UCSD-AML1 (cell line): ENCODE measurements at regions not wholly inside any gene's neighbourhood (a gene's known extent, or its start where the extent isn't known, plus 50 kb on each side); places are given as distances from the start of the nearest gene placed in this dataset.

Experiments
- DNase-seq: peaks from one replicate; lab custom pipeline; 2025; ENCODE audit not compliant: unreplicated experiment; lab: John Stamatoyannopoulos, UW

GRCh38 chr5:52392321-52392720, 395.4 kb upstream of the ITGA1 start:
- DNase-seq = no peak

GRCh38 chr5:52409835-52410234, 377.9 kb upstream of the ITGA1 start:
- no peak for DNase-seq

GRCh38 chr5:52419357-52419756, 368.4 kb upstream of the ITGA1 start:
- DNase-seq = no peak

GRCh38 chr5:52427615-52428014, 360.1 kb upstream of the ITGA1 start:
- no peak for DNase-seq

- no peak for DNase-seq
Measured at GRCh38 chr5:52428977-52429489, 358.7 kb upstream of the ITGA1 start.

GRCh38 chr5:52441768-52442167, 345.9 kb upstream of the ITGA1 start:
- no peak for DNase-seq

GRCh38 chr5:52443187-52443586, 344.5 kb upstream of the ITGA1 start:
- no peak for DNase-seq

- no peak for DNase-seq
Measured at GRCh38 chr5:52448111-52448510, 339.6 kb upstream of the ITGA1 start.

- no peak for DNase-seq
Measured at GRCh38 chr5:52449516-52449915, 338.2 kb upstream of the ITGA1 start.

GRCh38 chr5:52452098-52452497, 335.6 kb upstream of the ITGA1 start:
- no peak for DNase-seq

GRCh38 chr5:52453176-52453575, 334.5 kb upstream of the ITGA1 start:
- no peak for DNase-seq

GRCh38 chr5:52455920-52456319, 331.8 kb upstream of the ITGA1 start:
- no peak for DNase-seq

- DNase-seq = no peak
Measured at GRCh38 chr5:52457810-52458209, 329.9 kb upstream of the ITGA1 start.

- no peak for DNase-seq
Measured at GRCh38 chr5:52466113-52466512, 321.6 kb upstream of the ITGA1 start.

GRCh38 chr5:52466749-52467520, 320.8 kb upstream of the ITGA1 start:
- DNase-seq = no peak

GRCh38 chr5:52468976-52469375, 318.7 kb upstream of the ITGA1 start:
- DNase-seq = no peak

- DNase-seq = no peak
Measured at GRCh38 chr5:52469420-52469819, 318.3 kb upstream of the ITGA1 start.

- no peak for DNase-seq
Measured at GRCh38 chr5:52469835-52470234, 317.9 kb upstream of the ITGA1 start.

GRCh38 chr5:52476346-52476745, 311.4 kb upstream of the ITGA1 start:
- DNase-seq = no peak

GRCh38 chr5:52481201-52481600, 306.5 kb upstream of the ITGA1 start:
- no peak for DNase-seq

GRCh38 chr5:52481851-52482250, 305.9 kb upstream of the ITGA1 start:
- no peak for DNase-seq

GRCh38 chr5:52491071-52491787, 296.5 kb upstream of the ITGA1 start:
- DNase-seq = no peak
